Epithelial cell of esophagus (primary cell): ENCODE measurements at regions not wholly inside any gene's neighbourhood (a gene's known extent, or its start where the extent isn't known, plus 50 kb on each side); places are given as distances from the start of the nearest gene placed in this dataset.
A peak's percentile ranks its signal among the peaks of the same experiment; 100 is the strongest.

Source experiments
- DNase-seq: peaks from one replicate; pipeline ENCODE4 v3.0.0; 2010; ENCODE audit warnings: low read depth
- H3K4me3 ChIP-seq: 2 replicates; pipeline ENCODE4 v1.5.1; 2011; ENCODE audit warnings: mild to moderate bottlenecking, low read length, control low read depth
- TF ChIP-seq, protein P1 (sequence below): IDR thresholded peaks from 2 replicates; pipeline ENCODE4 v1.5.1; 2011; ENCODE audit warnings: low read depth, mild to moderate bottlenecking, low read length, control low read depth, inconsistent platforms; ENCODE audit not compliant: insufficient read depth; ENCODE audit errors: missing control alignments

DNA sequence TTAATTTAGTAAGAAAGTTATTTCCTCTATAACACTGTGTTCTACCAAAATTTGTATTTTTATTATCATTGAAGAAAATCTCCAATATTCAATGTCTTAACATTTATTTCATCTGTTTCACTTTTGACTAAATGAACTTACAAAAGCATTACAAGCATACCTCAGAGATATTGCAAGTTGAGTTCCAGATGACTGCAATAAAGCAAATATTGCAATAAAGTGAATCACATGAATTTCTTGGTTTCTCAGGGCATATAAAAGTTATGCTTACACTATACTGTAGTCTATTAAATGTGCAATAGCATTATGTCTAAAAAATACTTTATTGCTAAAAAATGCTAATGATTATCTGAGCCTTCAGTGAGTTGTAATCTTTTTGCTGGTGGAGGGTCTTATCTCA lies 78.3 kb downstream of the TTC32 start:
- no peak overlapping the region for H3K4me3 ChIP-seq
- DNase-seq, result no peak
- TF ChIP-seq, protein P1, sequence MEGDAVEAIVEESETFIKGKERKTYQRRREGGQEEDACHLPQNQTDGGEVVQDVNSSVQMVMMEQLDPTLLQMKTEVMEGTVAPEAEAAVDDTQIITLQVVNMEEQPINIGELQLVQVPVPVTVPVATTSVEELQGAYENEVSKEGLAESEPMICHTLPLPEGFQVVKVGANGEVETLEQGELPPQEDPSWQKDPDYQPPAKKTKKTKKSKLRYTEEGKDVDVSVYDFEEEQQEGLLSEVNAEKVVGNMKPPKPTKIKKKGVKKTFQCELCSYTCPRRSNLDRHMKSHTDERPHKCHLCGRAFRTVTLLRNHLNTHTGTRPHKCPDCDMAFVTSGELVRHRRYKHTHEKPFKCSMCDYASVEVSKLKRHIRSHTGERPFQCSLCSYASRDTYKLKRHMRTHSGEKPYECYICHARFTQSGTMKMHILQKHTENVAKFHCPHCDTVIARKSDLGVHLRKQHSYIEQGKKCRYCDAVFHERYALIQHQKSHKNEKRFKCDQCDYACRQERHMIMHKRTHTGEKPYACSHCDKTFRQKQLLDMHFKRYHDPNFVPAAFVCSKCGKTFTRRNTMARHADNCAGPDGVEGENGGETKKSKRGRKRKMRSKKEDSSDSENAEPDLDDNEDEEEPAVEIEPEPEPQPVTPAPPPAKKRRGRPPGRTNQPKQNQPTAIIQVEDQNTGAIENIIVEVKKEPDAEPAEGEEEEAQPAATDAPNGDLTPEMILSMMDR, result no peak

DNA sequence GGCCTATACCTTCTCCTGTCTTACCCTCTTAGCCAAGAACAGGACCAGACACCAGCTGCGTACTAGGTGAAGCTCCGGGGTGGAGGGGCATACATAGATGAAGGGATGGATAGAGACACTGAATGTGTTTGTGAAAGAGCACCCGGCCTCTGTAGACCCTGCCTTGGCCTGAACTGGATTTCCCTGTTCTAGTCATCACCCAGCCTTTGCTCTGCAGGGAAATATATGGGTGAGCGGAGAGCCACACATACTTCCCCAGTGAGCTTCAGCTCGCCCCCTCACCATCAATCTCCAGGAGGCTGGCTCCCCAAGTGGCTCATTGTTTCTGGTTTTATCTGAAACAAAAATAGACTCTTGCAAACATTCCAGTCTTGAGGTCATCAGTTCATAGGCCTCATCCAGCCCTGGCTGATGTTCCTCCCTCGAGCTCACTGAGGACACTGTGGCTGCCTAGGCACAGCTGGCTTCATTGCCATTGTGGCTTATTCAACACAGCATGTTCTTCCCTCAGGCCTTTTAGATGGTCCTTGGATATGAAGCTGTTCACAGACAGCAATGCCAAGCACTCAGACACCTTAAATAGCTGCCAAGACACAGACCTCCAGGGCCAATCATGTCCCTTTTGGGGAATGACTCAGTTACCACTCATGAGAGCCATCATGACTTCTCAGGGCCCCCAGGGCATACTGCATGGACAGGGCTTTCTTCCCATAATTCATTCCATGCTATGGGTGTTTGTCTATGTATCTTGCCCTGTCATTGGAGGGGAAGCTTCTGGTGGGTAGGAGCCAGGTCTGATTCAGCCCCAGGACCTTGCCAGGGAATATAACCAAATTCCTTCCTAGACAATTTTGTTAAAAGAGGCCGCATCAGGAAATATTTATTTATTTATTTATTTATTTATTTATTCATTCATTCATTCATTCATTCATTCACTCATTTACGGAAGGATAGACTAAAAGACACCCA lies 82.4 kb downstream of the TTC32 start:
- H3K4me3 ChIP-seq, result no peak overlapping the region
- DNase-seq, result peak; percentile 85
- TF ChIP-seq, protein P1, result no peak

DNA sequence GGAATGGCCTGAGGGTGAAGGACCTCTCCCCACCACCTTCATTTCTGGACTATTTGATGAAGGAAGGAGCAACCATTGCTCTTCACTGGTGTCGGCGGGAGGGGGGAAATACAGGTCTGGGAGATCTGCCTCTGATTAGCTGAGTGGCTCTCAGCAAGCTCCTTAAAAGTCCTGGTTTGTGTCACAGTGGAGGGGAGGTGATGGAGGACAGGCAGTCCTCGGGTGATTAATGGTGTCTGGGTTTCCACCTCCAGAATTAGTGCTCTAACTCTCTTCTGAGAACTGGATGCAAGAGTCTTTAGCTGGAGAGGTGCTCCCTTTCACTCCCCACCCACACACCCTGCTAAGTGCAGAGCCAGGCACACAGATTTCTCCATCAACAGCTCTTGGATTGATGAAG lies 83.2 kb downstream of the TTC32 start:
- TF ChIP-seq, protein P1, result no peak

DNA sequence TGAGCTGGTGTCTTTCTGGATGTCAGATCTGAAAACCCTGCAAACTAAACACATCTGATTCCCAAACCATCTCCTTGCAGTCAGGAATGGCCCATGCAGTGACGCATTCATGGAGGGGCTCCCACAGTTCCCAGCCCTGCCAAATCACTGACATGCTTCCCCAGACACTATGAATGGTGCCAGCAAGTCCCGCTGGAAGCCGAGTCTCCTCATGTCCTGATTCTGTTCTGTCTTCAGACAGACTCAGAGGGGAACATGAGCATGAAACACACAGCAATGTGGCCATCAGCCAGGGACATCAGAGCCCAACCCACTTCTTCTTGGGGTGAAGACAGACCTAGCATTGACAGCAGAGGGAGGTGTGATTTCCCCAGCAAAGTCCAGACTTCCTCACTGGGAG lies 83.7 kb downstream of the TTC32 start:
- no peak for DNase-seq
- no peak overlapping the region for H3K4me3 ChIP-seq
- TF ChIP-seq, protein P1, result no peak

More for the DNA sequence above, 83.2 kb downstream of the TTC32 start:
- DNase-seq, result no peak
- no peak overlapping the region for H3K4me3 ChIP-seq

DNA sequence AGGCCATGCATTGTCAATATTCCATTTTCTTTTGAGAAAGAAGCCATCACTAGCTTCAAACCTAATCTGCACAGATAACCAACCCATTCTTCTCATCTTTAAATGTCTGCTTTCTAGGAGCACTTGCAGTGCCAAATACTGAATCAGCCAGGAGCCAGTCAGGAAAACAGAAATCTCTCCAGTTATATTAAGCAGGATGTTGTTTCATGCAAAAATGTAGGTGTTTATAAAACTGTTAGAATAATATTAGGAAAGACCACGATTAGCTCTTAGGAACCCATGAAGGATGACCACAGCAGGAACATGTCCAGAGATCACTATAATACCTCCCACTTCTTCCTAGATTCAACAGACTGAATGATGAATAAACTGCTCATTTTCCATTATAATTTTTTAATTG lies 86.0 kb downstream of the TTC32 start:
- no peak overlapping the region for H3K4me3 ChIP-seq
- TF ChIP-seq, protein P1, result no peak
- DNase-seq, result no peak

DNA sequence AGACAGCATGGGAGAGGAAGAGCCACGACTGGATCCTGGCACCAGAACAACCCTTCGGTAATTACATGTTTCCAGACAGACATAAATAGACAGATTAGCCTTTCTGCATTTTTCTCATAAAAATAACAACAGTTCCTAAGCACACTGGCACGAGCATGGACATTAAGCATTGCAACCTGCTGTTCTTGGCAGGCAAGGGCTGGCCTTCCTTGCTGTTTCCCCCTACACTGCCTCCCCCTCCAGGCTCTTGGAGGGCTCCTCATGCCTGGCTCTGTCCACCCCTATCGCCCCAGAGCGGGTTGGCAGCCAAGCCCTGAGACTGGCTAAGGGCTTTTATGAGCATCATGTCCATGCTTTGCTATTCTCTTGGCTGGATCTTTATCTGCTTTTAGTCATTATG lies 89.6 kb downstream of the TTC32 start:
- DNase-seq, result no peak
- H3K4me3 ChIP-seq, result no peak overlapping the region
- TF ChIP-seq, protein P1, result no peak
